GM21528 (cell line): ENCODE measurements at regions not wholly inside any gene's neighbourhood (a gene's known extent, or its start where the extent isn't known, plus 50 kb on each side); places are given as distances from the start of the nearest gene placed in this dataset.
A peak's percentile ranks its signal among the peaks of the same experiment; 100 is the strongest.

Experiments used
- ATAC-seq: cut with Tn5 transposase; IDR thresholded peaks from one replicate; pipeline ENCODE4 v1.9.1; 2021; ENCODE audit warnings: mild to moderate bottlenecking, moderate library complexity; ENCODE audit not compliant: unreplicated experiment, low FRiP score

- no peak for ATAC-seq
Observed at GRCh38 chr1:185646202-185646683, 87.9 kb upstream of the HMCN1 start.

- no peak for ATAC-seq
Observed at GRCh38 chr1:185645686-185646085, 88.5 kb upstream of the HMCN1 start.

- ATAC-seq, result no peak
Observed at GRCh38 chr1:185645162-185645640, 89.0 kb upstream of the HMCN1 start.

GRCh38 chr1:185644531-185644930 lies 89.7 kb upstream of the HMCN1 start:
- no peak for ATAC-seq

- peak; percentile 100 for ATAC-seq
Observed at GRCh38 chr1:185636848-185637247, 97.3 kb upstream of the HMCN1 start.

GRCh38 chr1:185634704-185635103 lies 99.5 kb upstream of the HMCN1 start:
- ATAC-seq, result no peak

GRCh38 chr1:185632659-185633423 lies 101.3 kb upstream of the HMCN1 start:
- ATAC-seq, result no peak

- no peak for ATAC-seq
Observed at GRCh38 chr1:185631843-185632242, 102.3 kb upstream of the HMCN1 start.

GRCh38 chr1:185627761-185628501 lies 106.3 kb upstream of the HMCN1 start:
- ATAC-seq, result no peak

- no peak for ATAC-seq
Observed at GRCh38 chr1:185627171-185627570, 107.0 kb upstream of the HMCN1 start.

- no peak for ATAC-seq
Observed at GRCh38 chr1:185626344-185626743, 107.8 kb upstream of the HMCN1 start.

- no peak for ATAC-seq
Observed at GRCh38 chr1:185610954-185611353, 123.2 kb upstream of the HMCN1 start.

- peak; percentile 65 for ATAC-seq
Observed at GRCh38 chr1:185608177-185608576, 126.0 kb upstream of the HMCN1 start.

GRCh38 chr1:185603158-185603557 lies 131.0 kb upstream of the HMCN1 start:
- ATAC-seq, result peak; percentile 63

- ATAC-seq, result peak; percentile 59
Observed at GRCh38 chr1:185601189-185601588, 133.0 kb upstream of the HMCN1 start.

GRCh38 chr1:185600641-185601040 lies 133.6 kb upstream of the HMCN1 start:
- no peak for ATAC-seq

GRCh38 chr1:185598332-185598731 lies 135.9 kb upstream of the HMCN1 start:
- no peak for ATAC-seq

GRCh38 chr1:185595835-185596667 lies 138.1 kb upstream of the HMCN1 start:
- peak; percentile 85 for ATAC-seq

GRCh38 chr1:185594786-185595410 lies 139.3 kb upstream of the HMCN1 start:
- no peak for ATAC-seq

- ATAC-seq, result no peak
Observed at GRCh38 chr1:185593271-185593670, 140.9 kb upstream of the HMCN1 start.
